BLaER1 treated with 17β-estradiol and CSF1 and Interleukin-3, amounts not matched to agents 10 nM and 100 nM (cell line): ENCODE measurements at regions not wholly inside any gene's neighbourhood (a gene's known extent, or its start where the extent isn't known, plus 50 kb on each side); places are given as distances from the start of the nearest gene placed in this dataset.

Experiments
- H3K27ac ChIP-seq, 11 experiments: shearing (Covaris generic); formaldehyde crosslinking; 2 replicates each; pipeline ENCODE4 v1.8.1; 2022
- H3K27me3 ChIP-seq, 11 experiments: shearing (Covaris generic); formaldehyde crosslinking; 2 replicates each; pipeline ENCODE4 v1.8.1; 2022
- H3K36me3 ChIP-seq, 11 experiments: shearing (Covaris generic); formaldehyde crosslinking; 2 replicates each; pipeline ENCODE4 v1.8.1; 2022
- H3K4me1 ChIP-seq, 10 experiments: shearing (Covaris generic); formaldehyde crosslinking; 2 replicates each; pipeline ENCODE4 v1.8.1; 2022
- H3K4me2 ChIP-seq, 11 experiments: shearing (Covaris generic); formaldehyde crosslinking; 2 replicates each; pipeline ENCODE4 v1.8.1; 2022
- H3K4me3 ChIP-seq, 10 experiments: shearing (Covaris generic); formaldehyde crosslinking; 2 replicates each; pipeline ENCODE4 v1.8.1; 2022
- H3K9ac ChIP-seq, 11 experiments: shearing (Covaris generic); formaldehyde crosslinking; 2 replicates each; pipeline ENCODE4 v1.8.1; 2022
- H3K9me3 ChIP-seq, 11 experiments: shearing (Covaris generic); formaldehyde crosslinking; replicated peaks in 1 of 11; 2 replicates each; pipeline ENCODE4 v1.8.1; 2022
- H4K20me1 ChIP-seq, 11 experiments: shearing (Covaris generic); formaldehyde crosslinking; 2 replicates each; pipeline ENCODE4 v1.8.1; 2022
- Cebpa-rat ChIP-seq, 11 experiments: shearing (Covaris generic); IDR thresholded peaks; 2 replicates each; pipeline ENCODE4 v1.8.1; 2022

- peaks cover 0 to 56% (median 0%) of the 10 kb centered on the region in 11 experiments; a peak in 8 of 22 replicates for H3K36me3 ChIP-seq
- no peak overlapping the region for H3K4me3 ChIP-seq
- no peak overlapping the region for H3K27ac ChIP-seq
- TF ChIP-seq Cebpa-rat (IDR thresholded peaks at IDR 0.05) = no peak
- peaks cover 0 to 24% (median 7%) of the 10 kb centered on the region in 10 experiments; a peak in 9 of 20 replicates for H3K4me1 ChIP-seq
- H3K9ac ChIP-seq = no peak overlapping the region
- no peak overlapping the region for H3K4me2 ChIP-seq
- H4K20me1 ChIP-seq = peaks cover 0 to 32% (median 0%) of the 10 kb centered on the region in 11 experiments; a peak in 6 of 22 replicates
- no peaks in the 10 kb centered on the region for H3K9me3 ChIP-seq
- no peaks in the 10 kb centered on the region for H3K27me3 ChIP-seq
Measured at GRCh38 chr20:60240415-60240814, 282.2 kb downstream of the CDH26 start.

DNA sequence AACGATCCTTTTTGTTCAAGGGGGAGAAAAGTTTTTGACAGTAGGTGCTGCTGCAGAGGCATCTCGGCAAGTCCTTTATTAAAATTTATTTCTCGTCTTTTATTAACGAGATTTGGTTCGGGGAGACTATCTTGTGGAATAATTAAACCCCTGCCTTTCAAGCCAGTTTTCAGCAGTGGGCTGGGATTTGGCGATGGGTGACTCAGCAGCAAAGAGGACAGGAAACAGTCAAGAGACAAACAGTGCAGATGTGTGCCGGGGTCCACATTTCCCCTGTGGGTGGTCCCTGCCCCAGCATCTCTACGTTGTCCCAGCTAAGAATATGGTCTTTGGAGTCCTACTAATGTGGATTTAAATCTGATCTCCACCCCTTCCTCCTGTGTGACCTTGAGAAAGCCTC is 282.8 kb downstream of the CDH26 start:
- no peak overlapping the region for H3K4me3 ChIP-seq
- no peak overlapping the region for H3K27ac ChIP-seq
- peaks cover 0 to 24% (median 7%) of the 10 kb centered on the region in 10 experiments; a peak in 9 of 20 replicates for H3K4me1 ChIP-seq
- H3K27me3 ChIP-seq = no peaks in the 10 kb centered on the region
- TF ChIP-seq Cebpa-rat (IDR thresholded peaks at IDR 0.05) = no peak
- H3K36me3 ChIP-seq = peaks cover 0 to 54% (median 0%) of the 10 kb centered on the region in 11 experiments; a peak in 8 of 22 replicates
- no peak overlapping the region for H3K9ac ChIP-seq
- peaks cover 0 to 32% (median 0%) of the 10 kb centered on the region in 11 experiments; a peak in 6 of 22 replicates for H4K20me1 ChIP-seq
- H3K9me3 ChIP-seq = no peaks in the 10 kb centered on the region
- H3K4me2 ChIP-seq = no peak overlapping the region

DNA sequence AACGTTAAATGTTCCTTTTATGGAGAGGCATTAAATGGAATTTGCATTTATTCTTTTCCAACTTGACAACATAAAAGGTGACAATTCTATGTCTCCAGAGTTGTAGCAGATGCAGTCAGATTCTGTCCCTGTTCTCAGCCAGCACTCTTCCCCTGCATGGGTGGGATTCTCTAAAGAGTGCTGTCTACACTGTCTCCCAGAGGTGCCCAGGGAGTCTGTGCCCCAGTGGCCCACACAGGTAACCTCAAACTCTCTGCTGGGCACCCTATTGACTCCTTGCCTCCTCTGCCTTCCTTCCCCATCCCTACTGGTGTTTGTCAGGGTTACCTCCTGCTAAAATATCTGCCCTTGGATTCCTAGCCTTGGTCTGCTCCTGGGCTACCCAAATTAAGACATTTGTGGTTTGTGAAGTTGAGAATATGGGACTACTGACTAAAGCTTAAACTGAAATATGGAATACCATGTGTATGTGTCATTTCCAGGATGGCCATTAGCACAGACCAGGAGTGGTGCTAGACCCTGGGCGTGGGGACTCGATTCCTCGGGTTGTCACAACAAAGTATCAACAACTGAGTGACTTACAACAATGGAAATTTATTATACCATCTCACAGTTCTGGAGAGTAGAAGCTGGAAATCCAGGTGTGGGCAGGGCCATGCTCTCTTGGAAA is 284.7 kb downstream of the CDH26 start:
- Histone ChIP-seq H3K4me1 (peaks cover 0 to 24% (median 7%) of the 10 kb centered on the region in 10 experiments; a peak in 9 of 20 replicates), H4K20me1 (peaks cover 0 to 24% (median 0%) of the 10 kb centered on the region in 11 experiments; a peak in 6 of 22 replicates), H3K4me3 (no peak overlapping the region), H3K4me2 (no peak overlapping the region), H3K9ac (no peak overlapping the region), H3K9me3 (0 out of 22 replicates have a peak, but pooled peaks cover 0 to 3% (median 0%) of the 10 kb centered on the region in 11 experiments), H3K36me3 (peaks cover 0 to 61% (median 0%) of the 10 kb centered on the region in 11 experiments; a peak in 7 of 22 replicates), H3K27me3 (no peaks in the 10 kb centered on the region), H3K27ac (no peak overlapping the region)
- TF ChIP-seq Cebpa-rat (IDR thresholded peaks at IDR 0.05) = no peak

DNA sequence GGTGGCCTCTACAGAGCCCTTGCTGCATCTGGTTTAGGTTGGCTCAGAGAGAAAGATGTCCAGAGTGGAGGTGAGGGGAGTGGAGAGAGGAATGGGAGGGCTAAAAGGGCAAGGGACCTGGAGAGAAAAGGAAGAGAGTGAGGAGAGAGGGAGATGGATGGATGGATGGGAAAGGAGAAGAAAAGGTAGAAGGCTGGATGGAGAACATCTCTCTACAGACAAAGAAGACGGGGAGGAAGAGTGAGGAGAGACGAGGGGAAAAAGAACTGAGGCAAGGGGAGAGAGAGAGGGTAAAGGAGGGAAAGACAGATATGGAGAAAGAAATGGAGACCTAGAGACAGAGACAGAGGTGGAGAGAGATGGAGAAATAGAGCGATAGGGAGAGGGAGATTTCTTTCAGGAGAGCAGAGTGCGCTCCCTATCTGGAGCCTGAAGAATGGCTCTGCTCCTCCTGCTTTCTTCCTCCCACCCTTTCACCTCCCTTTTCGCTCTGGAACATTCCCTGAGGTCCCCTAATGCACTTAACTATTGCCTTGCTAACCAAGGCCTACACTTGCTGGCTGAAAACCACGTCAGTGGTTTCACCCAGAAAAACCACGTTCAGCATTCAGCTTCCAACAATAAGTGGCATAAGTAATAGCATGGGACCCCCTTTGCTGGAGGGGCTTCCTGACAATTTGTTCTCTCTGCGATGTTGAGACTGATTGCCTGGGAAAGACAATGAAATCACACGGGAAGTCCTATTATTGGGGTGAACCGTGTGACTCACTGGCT is 286.3 kb downstream of the CDH26 start:
- Histone ChIP-seq H3K36me3 (peaks cover 0 to 65% (median 0%) of the 10 kb centered on the region in 11 experiments; a peak in 8 of 22 replicates), H3K4me1 (peaks cover 0 to 11% (median 0%) of the 10 kb centered on the region in 10 experiments; a peak in 4 of 20 replicates), H3K27ac (no peak overlapping the region), H3K4me3 (no peak overlapping the region), H3K4me2 (no peak overlapping the region), H3K9me3 (peaks cover 0 to 6% (median 0%) of the 10 kb centered on the region in 11 experiments; a peak in 4 of 22 replicates), H3K9ac (no peak overlapping the region), H3K27me3 (no peaks in the 10 kb centered on the region), H4K20me1 (peaks cover 0 to 13% (median 0%) of the 10 kb centered on the region in 11 experiments; a peak in 5 of 22 replicates)
- TF ChIP-seq Cebpa-rat (IDR thresholded peaks at IDR 0.05) = no peak

DNA sequence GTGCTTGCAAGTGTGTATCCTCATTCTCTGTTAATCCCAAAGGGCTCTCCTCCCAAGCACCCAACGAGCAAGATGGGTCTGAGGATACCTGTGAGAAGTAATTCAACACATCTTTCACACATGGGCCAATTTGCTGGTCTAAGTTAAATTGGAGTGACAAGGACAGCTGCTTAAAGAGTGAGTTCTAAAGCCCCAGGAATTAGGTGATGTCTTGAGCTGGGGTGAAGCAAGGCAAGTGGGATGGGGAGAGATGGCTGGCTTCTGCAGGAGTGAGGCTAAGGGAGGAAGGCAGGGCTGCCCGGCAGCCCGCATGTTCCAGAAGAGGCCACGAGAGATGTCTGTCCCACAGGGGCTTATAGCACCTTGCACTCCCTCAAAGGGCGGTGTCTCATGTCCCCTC is 288.5 kb downstream of the CDH26 start:
- Histone ChIP-seq H3K4me3 (no peak overlapping the region), H3K4me2 (no peak overlapping the region), H3K27me3 (no peaks in the 10 kb centered on the region), H3K27ac (no peak overlapping the region), H3K9me3 (peaks cover 0 to 15% (median 8%) of the 10 kb centered on the region in 11 experiments; a peak in 13 of 22 replicates), H3K4me1 (peaks cover 0 to 9% (median 3%) of the 10 kb centered on the region in 10 experiments; a peak in 9 of 20 replicates), H4K20me1 (peaks cover 0 to 5% (median 0%) of the 10 kb centered on the region in 11 experiments; a peak in 2 of 22 replicates), H3K36me3 (peaks cover 0 to 62% (median 0%) of the 10 kb centered on the region in 11 experiments; a peak in 8 of 22 replicates), H3K9ac (no peak overlapping the region)
- no peak for TF ChIP-seq Cebpa-rat (IDR thresholded peaks at IDR 0.05)

GRCh38 chr20:60249436-60249835 is 291.2 kb downstream of the CDH26 start:
- H3K9ac ChIP-seq = no peak overlapping the region
- no peaks in the 10 kb centered on the region for H3K27me3 ChIP-seq
- no peak overlapping the region for H3K4me3 ChIP-seq
- no peak overlapping the region for H3K4me2 ChIP-seq
- no peak overlapping the region for H3K27ac ChIP-seq
- peaks cover 0 to 15% (median 8%) of the 10 kb centered on the region in 11 experiments; a peak in 13 of 22 replicates for H3K9me3 ChIP-seq
- H4K20me1 ChIP-seq = peaks cover 0 to 5% (median 0%) of the 10 kb centered on the region in 11 experiments; a peak in 2 of 22 replicates
- peaks cover 0 to 9% (median 3%) of the 10 kb centered on the region in 10 experiments; a peak in 9 of 20 replicates for H3K4me1 ChIP-seq
- TF ChIP-seq Cebpa-rat (IDR thresholded peaks at IDR 0.05) = no peak
- peaks cover 0 to 67% (median 0%) of the 10 kb centered on the region in 11 experiments; a peak in 8 of 22 replicates for H3K36me3 ChIP-seq

DNA sequence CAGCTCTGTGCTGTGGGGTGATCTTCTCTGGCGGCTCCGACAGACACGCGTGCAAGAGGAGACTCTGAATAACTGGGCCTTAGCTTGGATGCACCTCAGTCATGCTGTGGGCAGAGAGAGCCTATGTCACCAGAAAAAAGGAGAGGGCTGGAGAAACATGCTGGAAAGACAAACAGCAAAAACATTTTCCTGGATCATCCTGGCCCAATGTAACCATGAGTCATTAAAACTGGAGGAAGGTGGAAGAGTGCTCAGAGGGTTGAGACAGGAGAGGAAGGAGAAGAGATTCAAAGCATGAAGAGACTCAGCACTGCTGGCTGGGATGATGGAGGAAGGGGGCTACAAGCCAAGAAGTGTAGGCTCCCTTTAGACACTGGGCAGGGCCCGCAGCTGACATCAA is 292.0 kb downstream of the CDH26 start:
- H3K36me3 ChIP-seq = peaks cover 0 to 67% (median 0%) of the 10 kb centered on the region in 11 experiments; a peak in 8 of 22 replicates
- peaks cover 0 to 15% (median 9%) of the 10 kb centered on the region in 10 experiments; a peak in 14 of 20 replicates for H3K4me1 ChIP-seq
- H3K9me3 ChIP-seq = peaks cover 0 to 15% (median 8%) of the 10 kb centered on the region in 11 experiments; a peak in 13 of 22 replicates
- no peak overlapping the region for H3K27ac ChIP-seq
- no peak overlapping the region for H3K4me3 ChIP-seq
- no peak for TF ChIP-seq Cebpa-rat (IDR thresholded peaks at IDR 0.05)
- no peaks in the 10 kb centered on the region for H3K27me3 ChIP-seq
- peaks cover 0 to 5% (median 0%) of the 10 kb centered on the region in 11 experiments; a peak in 2 of 22 replicates for H4K20me1 ChIP-seq
- H3K4me2 ChIP-seq = peak overlapping the region in 5 of 11 experiments; percentile 34 to 51 (median 42); a peak in 6 of 22 replicates
- H3K9ac ChIP-seq = no peak overlapping the region

DNA sequence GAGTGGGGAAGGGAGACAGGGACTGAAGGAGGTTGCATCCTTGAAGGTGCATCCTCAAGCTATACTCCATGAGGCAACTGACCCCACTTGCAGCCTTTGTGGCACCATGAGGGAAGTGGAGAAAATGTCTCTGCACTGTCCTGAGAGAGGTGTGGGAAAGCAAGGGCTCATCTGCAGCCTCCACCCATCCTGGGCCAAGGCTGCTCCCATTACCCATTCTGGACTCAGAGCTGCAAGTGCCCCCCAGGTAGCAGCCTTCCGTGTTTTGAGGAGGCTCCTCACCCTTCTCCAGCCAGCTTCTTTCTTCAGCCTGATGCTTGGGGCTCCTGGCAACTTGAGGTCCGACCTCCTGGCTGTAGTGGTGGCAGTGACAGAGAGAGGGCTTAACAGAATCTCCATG is 294.6 kb downstream of the CDH26 start:
- Histone ChIP-seq H3K36me3 (peaks cover 0 to 58% (median 0%) of the 10 kb centered on the region in 11 experiments; a peak in 8 of 22 replicates), H3K9me3 (peaks cover 0 to 15% (median 8%) of the 10 kb centered on the region in 11 experiments; a peak in 13 of 22 replicates), H3K27me3 (no peaks in the 10 kb centered on the region), H3K4me2 (no peak overlapping the region), H3K4me1 (peaks cover 0 to 24% (median 15%) of the 10 kb centered on the region in 10 experiments; a peak in 14 of 20 replicates), H3K27ac (no peak overlapping the region), H4K20me1 (peaks cover 0 to 24% (median 0%) of the 10 kb centered on the region in 11 experiments; a peak in 2 of 22 replicates), H3K9ac (no peak overlapping the region), H3K4me3 (no peak overlapping the region)
- TF ChIP-seq Cebpa-rat (IDR thresholded peaks at IDR 0.05) = no peak
